Neutrophil (primary cell): ENCODE measurements at regions not wholly inside any gene's neighbourhood (a gene's known extent, or its start where the extent isn't known, plus 50 kb on each side); places are given as distances from the start of the nearest gene placed in this dataset.

ENCODE experiments used
- H3K27ac ChIP-seq: fragments of 200-600 bp; sonication (generic); 2 replicates; pipeline ENCODE4 v1.5.1; 2016; ENCODE audit warnings: mild to moderate bottlenecking, moderate library complexity
- H3K27me3 ChIP-seq: fragments of 200-600 bp; sonication (generic); 2 replicates; pipeline ENCODE4 v1.6.0; 2016; ENCODE audit warnings: mild to moderate bottlenecking
- H3K36me3 ChIP-seq: fragments of 200-600 bp; sonication (generic); 2 replicates; pipeline ENCODE4 v1.5.1; 2017
- H3K4me1 ChIP-seq, 2 experiments: fragments of 200-600 bp in 1 of 2; sonication (generic) in 1 of 2; 1 replicate in 1 of 2; 2 replicates in 1 of 2; pipeline versions ENCODE4 v1.5.1 to v1.6.1; 2013 to 2016; ENCODE audit warnings: low read depth in 1 of 2, low read length in 1 of 2, mild to moderate bottlenecking in 1 of 2, moderate library complexity in 1 of 2; ENCODE audit not compliant: control insufficient read depth in 1 of 2, insufficient read depth in 1 of 2
- H3K4me3 ChIP-seq, 2 experiments: fragments of 200-600 bp in 1 of 2; sonication (generic) in 1 of 2; 1 replicate in 1 of 2; 2 replicates in 1 of 2; pipeline ENCODE4 v1.5.1; 2013 to 2016; ENCODE audit warnings: low read depth in 1 of 2, low read length in 1 of 2, mild to moderate bottlenecking in 1 of 2, moderate library complexity in 1 of 2
- H3K9me3 ChIP-seq: fragments of 200-600 bp; sonication (generic); 2 replicates; pipeline ENCODE4 v1.5.1; 2016
- TF ChIP-seq, protein P1 (sequence below): fragments of 200-600 bp; sonication (generic); IDR thresholded peaks from 2 replicates; pipeline ENCODE4 v1.5.1; 2016; ENCODE audit warnings: antibody characterized with exemption

DNA sequence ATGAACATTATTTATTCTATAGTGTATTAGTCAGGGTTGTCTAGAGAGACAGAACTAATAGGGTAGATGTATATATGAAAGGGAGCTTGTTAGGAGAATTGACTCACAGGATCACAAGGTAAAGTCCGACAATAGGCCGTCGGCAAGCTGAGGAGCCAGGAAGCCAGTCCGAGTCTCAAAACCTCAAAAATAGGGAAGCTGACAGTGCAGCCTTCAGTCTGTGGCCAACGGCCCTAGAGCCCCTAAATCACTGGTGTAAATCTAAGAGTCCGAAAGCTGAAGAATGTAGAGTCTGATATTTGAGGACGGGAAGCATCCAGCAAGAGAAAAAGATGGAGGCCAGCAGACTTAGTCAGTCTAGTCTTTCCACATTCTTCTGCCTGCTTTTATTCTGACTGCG, 912.2 kb downstream of the FLRT2 start:
- TF ChIP-seq, protein P1, sequence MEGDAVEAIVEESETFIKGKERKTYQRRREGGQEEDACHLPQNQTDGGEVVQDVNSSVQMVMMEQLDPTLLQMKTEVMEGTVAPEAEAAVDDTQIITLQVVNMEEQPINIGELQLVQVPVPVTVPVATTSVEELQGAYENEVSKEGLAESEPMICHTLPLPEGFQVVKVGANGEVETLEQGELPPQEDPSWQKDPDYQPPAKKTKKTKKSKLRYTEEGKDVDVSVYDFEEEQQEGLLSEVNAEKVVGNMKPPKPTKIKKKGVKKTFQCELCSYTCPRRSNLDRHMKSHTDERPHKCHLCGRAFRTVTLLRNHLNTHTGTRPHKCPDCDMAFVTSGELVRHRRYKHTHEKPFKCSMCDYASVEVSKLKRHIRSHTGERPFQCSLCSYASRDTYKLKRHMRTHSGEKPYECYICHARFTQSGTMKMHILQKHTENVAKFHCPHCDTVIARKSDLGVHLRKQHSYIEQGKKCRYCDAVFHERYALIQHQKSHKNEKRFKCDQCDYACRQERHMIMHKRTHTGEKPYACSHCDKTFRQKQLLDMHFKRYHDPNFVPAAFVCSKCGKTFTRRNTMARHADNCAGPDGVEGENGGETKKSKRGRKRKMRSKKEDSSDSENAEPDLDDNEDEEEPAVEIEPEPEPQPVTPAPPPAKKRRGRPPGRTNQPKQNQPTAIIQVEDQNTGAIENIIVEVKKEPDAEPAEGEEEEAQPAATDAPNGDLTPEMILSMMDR, result no peak
- Histone ChIP-seq H3K36me3 (no peaks in the 10 kb centered on the region), H3K9me3 (no peaks in the 10 kb centered on the region), H3K27ac (no peak overlapping the region), H3K4me1 (no peaks in the 10 kb centered on the region), H3K27me3 (no peaks in the 10 kb centered on the region), H3K4me3 (no peak overlapping the region)

DNA sequence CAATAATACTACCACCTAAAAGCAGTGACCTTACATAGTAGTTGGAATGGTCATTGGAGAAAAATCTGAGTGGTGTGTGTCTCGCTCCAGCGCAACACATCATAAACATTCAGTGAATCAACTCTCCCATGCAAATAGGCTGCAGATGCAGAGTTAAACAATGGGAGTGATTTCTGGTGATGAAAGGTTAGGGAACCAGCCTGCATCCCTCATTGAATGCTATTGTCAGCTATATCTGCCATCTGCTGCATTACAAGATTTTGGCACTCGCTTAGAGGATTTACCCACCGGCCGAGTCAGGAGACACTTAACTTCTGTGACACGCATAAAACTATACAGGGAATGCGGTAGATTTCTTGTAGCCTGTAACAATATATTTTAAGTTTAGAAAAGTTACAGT, 900.9 kb downstream of the FLRT2 start:
- TF ChIP-seq, protein P1, result no peak
- no peaks in the 10 kb centered on the region for H3K9me3 ChIP-seq

DNA sequence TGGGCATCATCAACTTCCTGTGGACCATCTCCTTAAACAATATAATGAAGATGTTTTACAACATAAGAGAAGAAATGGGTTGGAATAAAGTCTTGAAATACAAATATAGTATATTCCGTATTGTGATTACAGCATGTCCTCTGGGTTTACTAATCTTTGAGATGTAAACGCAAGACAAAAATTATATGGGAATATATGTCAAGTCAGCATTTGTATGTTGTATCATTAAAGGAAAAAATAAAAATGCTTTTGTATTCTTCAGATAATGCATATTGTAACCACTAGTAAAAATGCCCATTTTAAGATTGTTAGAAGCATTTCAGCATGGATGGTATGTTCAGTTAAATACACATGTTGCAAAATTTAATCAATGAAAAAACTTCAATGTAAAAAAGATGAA, 893.3 kb downstream of the FLRT2 start:
- Histone ChIP-seq H3K36me3 (no peaks in the 10 kb centered on the region), H3K27me3 (no peaks in the 10 kb centered on the region), H3K4me3 (no peak overlapping the region), H3K27ac (no peak overlapping the region), H3K4me1 (no peaks in the 10 kb centered on the region), H3K9me3 (no peaks in the 10 kb centered on the region)
- TF ChIP-seq, protein P1, result no peak

More for the DNA sequence above, 900.9 kb downstream of the FLRT2 start:
- H3K4me3 ChIP-seq, result no peak overlapping the region
- H3K27me3 ChIP-seq, result no peaks in the 10 kb centered on the region
- H3K27ac ChIP-seq, result no peak overlapping the region
- no peaks in the 10 kb centered on the region for H3K4me1 ChIP-seq
- no peaks in the 10 kb centered on the region for H3K36me3 ChIP-seq

DNA sequence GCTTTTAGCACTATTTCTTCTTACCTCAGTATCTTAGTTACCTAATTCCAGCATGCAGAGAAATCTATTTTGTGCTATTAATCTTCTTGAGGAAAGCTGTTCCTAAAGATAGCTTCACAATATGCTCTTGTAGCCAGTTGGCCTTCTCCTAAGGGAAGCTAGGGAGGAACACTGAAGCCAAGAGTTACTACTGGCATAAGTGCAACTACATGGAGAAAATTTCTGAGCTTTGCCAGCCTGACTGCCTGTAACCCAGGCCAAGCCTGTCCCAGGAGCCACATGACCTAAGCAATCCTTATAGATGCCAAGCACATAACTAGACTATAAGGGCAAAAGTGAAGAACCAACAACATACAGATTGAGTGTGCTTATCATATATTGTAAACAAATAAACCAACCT, 890.2 kb downstream of the FLRT2 start:
- Histone ChIP-seq H3K27ac (no peak overlapping the region), H3K27me3 (no peaks in the 10 kb centered on the region), H3K4me3 (no peak overlapping the region), H3K9me3 (no peaks in the 10 kb centered on the region), H3K36me3 (no peaks in the 10 kb centered on the region), H3K4me1 (no peaks in the 10 kb centered on the region)
- TF ChIP-seq, protein P1, result no peak

DNA sequence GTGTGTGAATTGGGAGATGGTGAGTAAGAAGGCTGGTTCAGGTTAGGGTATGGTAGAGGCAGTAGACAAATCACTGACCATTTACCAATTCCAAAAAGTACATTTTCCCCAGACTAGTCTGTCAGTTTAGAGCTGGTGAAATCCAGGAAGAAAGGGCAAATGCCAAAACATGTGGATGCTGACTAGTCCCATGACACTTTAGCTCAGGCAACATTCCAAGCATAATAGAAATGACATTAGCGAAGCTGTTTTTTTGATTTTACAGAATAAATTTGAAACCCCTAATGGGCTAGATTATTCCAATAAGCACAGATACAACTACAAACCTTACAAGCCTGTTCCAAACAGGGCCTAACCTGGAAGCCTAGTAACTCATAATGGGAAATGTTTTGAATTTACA, 884.2 kb downstream of the FLRT2 start:
- Histone ChIP-seq H3K4me1 (no peaks in the 10 kb centered on the region), H3K9me3 (no peaks in the 10 kb centered on the region), H3K4me3 (no peak overlapping the region), H3K36me3 (no peaks in the 10 kb centered on the region), H3K27me3 (no peaks in the 10 kb centered on the region), H3K27ac (no peak overlapping the region)
- TF ChIP-seq, protein P1, result no peak
